ENCODE measurements at regions not wholly inside any gene's neighbourhood (a gene's known extent, or its start where the extent isn't known, plus 50 kb on each side); places are given as distances from the start of the nearest gene placed in this dataset.

DNA sequence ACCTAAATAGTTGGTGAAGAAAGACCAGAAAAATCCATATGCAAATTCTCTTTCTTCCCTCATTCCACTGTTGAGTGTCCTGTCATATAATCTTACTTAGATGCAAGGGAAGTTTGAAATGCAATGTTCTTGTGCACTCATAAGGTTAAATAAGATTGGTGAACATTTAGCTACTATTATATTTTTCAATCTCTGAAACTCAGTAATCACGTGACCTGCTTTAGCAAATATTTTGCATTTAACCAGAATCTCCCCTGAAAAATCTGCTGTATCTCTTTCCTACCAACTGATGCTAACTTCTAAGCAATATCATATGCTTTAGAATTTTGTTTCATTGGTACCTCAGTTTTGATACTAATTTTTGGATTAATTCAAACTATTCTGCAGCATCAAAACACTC is 533.2 kb downstream of the RIT2 start:
- TF ChIP-seq SMC3 (IDR thresholded peaks at IDR 0.05; ENCODE audit: low read depth, low read length) (no peak), GABPA (IDR thresholded peaks at IDR 0.05; ENCODE audit: low read depth) (no peak), RFX5 (IDR thresholded peaks at IDR 0.05; ENCODE audit: low read length) (no peak)
- TF ChIP-seq, protein P1, sequence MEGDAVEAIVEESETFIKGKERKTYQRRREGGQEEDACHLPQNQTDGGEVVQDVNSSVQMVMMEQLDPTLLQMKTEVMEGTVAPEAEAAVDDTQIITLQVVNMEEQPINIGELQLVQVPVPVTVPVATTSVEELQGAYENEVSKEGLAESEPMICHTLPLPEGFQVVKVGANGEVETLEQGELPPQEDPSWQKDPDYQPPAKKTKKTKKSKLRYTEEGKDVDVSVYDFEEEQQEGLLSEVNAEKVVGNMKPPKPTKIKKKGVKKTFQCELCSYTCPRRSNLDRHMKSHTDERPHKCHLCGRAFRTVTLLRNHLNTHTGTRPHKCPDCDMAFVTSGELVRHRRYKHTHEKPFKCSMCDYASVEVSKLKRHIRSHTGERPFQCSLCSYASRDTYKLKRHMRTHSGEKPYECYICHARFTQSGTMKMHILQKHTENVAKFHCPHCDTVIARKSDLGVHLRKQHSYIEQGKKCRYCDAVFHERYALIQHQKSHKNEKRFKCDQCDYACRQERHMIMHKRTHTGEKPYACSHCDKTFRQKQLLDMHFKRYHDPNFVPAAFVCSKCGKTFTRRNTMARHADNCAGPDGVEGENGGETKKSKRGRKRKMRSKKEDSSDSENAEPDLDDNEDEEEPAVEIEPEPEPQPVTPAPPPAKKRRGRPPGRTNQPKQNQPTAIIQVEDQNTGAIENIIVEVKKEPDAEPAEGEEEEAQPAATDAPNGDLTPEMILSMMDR (IDR thresholded peaks at IDR 0.05) = no peak
